Uterus (tissue), 2 donors: ENCODE measurements at regions not wholly inside any gene's neighbourhood (a gene's known extent, or its start where the extent isn't known, plus 50 kb on each side); places are given as distances from the start of the nearest gene placed in this dataset.
"Not testable (repeated sequence)": the region's sequence is repeated elsewhere in the genome, so short reads cannot be mapped to it uniquely, and the experiment has no call there.

ENCODE experiments used
- CTCF ChIP-seq, 4 experiments: fragments of 200-600 bp in 2 of 4; fragments of 450-650 bp in 2 of 4; sonication (generic) in 2 of 4; IDR thresholded peaks; one replicate each; pipeline ENCODE4 v1.5.1; 2016 to 2019; ENCODE audit warnings: antibody characterized with exemption in 4 of 4, mild to moderate bottlenecking in 2 of 4, moderate library complexity in 1 of 4
- POLR2A ChIP-seq, 2 donors: fragments of 450-650 bp; IDR thresholded peaks; one replicate each; pipeline ENCODE4 v1.6.1; 2016; ENCODE audit warnings: antibody characterized with exemption in 2 of 2, mild to moderate bottlenecking in 1 of 2, moderate library complexity in 1 of 2

GRCh38 chr9:29189221-29189620 is 1615.9 kb upstream of the C9orf72 start:
- TF ChIP-seq CTCF, POLR2A (IDR thresholded peaks at IDR 0.05): not testable (repeated sequence)
